GM23338 (cell line): ENCODE measurements at regions not wholly inside any gene's neighbourhood (a gene's known extent, or its start where the extent isn't known, plus 50 kb on each side); places are given as distances from the start of the nearest gene placed in this dataset.

Experiments
- ATAC-seq: fragments of 200-7000 bp; cut with Tn5 transposase; 3 replicates; pipeline ENCODE4 v1.9.1; 2020
- DNase-seq: peaks from one replicate; pipeline ENCODE4 v3.0.0-alpha.2; 2015; ENCODE audit warnings: low spot score
- H2AFZ ChIP-seq: fragments of 200-600 bp; sonication (generic); 2 replicates; pipeline ENCODE4 v1.8.0; 2016; ENCODE audit warnings: antibody characterized with exemption, mild to moderate bottlenecking, moderate library complexity
- H3F3A ChIP-seq: fragments of 200-600 bp; sonication (generic); replicated peaks from 2 replicates; pipeline ENCODE4 v1.8.0; 2017; ENCODE audit warnings: antibody characterized with exemption, mixed run types, low read depth
- H3K27ac ChIP-seq: fragments of 200-600 bp; sonication (generic); 2 replicates; pipeline ENCODE4 v1.6.1; 2016; ENCODE audit warnings: low read depth
- H3K27me3 ChIP-seq: fragments of 200-600 bp; sonication (generic); 2 replicates; pipeline ENCODE4 v1.8.0; 2016; ENCODE audit warnings: mild to moderate bottlenecking, mixed run types, moderate library complexity; ENCODE audit not compliant: insufficient read depth
- H3K36me3 ChIP-seq: fragments of 200-600 bp; sonication (generic); 2 replicates; pipeline ENCODE4 v1.8.0; 2016; ENCODE audit warnings: mild to moderate bottlenecking; ENCODE audit not compliant: insufficient read depth
- H3K4me1 ChIP-seq: fragments of 200-600 bp; sonication (generic); 2 replicates; pipeline ENCODE4 v1.8.0; 2016; ENCODE audit warnings: mild to moderate bottlenecking, moderate library complexity; ENCODE audit not compliant: insufficient read depth
- H3K4me2 ChIP-seq: fragments of 200-600 bp; sonication (generic); 2 replicates; pipeline ENCODE4 v1.7.1; 2017; ENCODE audit warnings: mixed run types
- H3K4me3 ChIP-seq: fragments of 200-600 bp; sonication (generic); 2 replicates; pipeline ENCODE4 v1.6.1; 2016; ENCODE audit warnings: mixed run types
- H3K79me2 ChIP-seq: fragments of 200-600 bp; sonication (generic); replicated peaks from 2 replicates; pipeline ENCODE4 v1.8.0; 2017; ENCODE audit warnings: mild to moderate bottlenecking; ENCODE audit not compliant: insufficient read depth
- H3K9me2 ChIP-seq: fragments of 200-600 bp; sonication (generic); 2 replicates; pipeline ENCODE4 v1.8.0; 2017; ENCODE audit not compliant: insufficient read depth
- H4K20me1 ChIP-seq: fragments of 200-600 bp; sonication (generic); replicated peaks from 2 replicates; pipeline ENCODE4 v1.8.0; 2017; ENCODE audit warnings: mild to moderate bottlenecking; ENCODE audit not compliant: insufficient read depth
- H3K27ac Mint-ChIP-seq: 2 replicates; pipeline ENCODE4 v1.8.0; 2020; ENCODE audit warnings: inconsistent platforms, mild to moderate bottlenecking, moderate library complexity, mixed read lengths
- H3K27me3 Mint-ChIP-seq: 3 replicates; pipeline ENCODE4 v1.8.0; 2022; ENCODE audit warnings: low read depth, mild to moderate bottlenecking, moderate library complexity, mixed read lengths, inconsistent platforms; ENCODE audit not compliant: insufficient read depth, poor library complexity
- H3K36me3 Mint-ChIP-seq: 3 replicates; pipeline ENCODE4 v1.8.0; 2021; ENCODE audit warnings: low read depth, mild to moderate bottlenecking, inconsistent platforms, moderate library complexity, mixed read lengths
- H3K4me1 Mint-ChIP-seq: 3 replicates; pipeline ENCODE4 v1.8.0; 2020; ENCODE audit warnings: mild to moderate bottlenecking, inconsistent platforms, mixed read lengths
- H3K4me3 Mint-ChIP-seq: 3 replicates; pipeline ENCODE4 v1.8.0; 2021; ENCODE audit warnings: moderate library complexity, mild to moderate bottlenecking, inconsistent platforms, mixed read lengths
- H3K9me3 Mint-ChIP-seq: 3 replicates; pipeline ENCODE4 v1.8.0; 2020; ENCODE audit warnings: moderate library complexity, mild to moderate bottlenecking, inconsistent platforms, mixed read lengths
- CREB1 ChIP-seq: fragments of 250-450 bp; sonication (Bioruptor Pico); IDR thresholded peaks from 2 replicates; pipeline ENCODE4 v1.5.0; 2020; ENCODE audit warnings: low read depth, mild to moderate bottlenecking, moderate library complexity
- CTCF ChIP-seq, 2 experiments: fragments of 200-600 bp in 1 of 2; sonication (generic) in 1 of 2; conservative IDR thresholded peaks; 2 replicates each; pipeline versions ENCODE4 v1.5.1 to v1.6.1; 2016 to 2017; ENCODE audit warnings: antibody characterized with exemption in 2 of 2, low read depth in 2 of 2, mild to moderate bottlenecking in 2 of 2, moderate library complexity in 1 of 2
- ETS1 ChIP-seq: IDR thresholded peaks from 2 replicates; pipeline ENCODE4 v1.6.1; 2016; ENCODE audit warnings: antibody characterized with exemption
- EZH2 ChIP-seq: fragments of 200-600 bp; sonication (generic); IDR thresholded peaks from one replicate; pipeline ENCODE4 v1.8.0; 2017; ENCODE audit warnings: antibody characterized with exemption, mild to moderate bottlenecking, low read depth; ENCODE audit not compliant: unreplicated experiment
- EZH2phosphoT487 ChIP-seq: fragments of 200-600 bp; sonication (generic); IDR thresholded peaks from one replicate; pipeline ENCODE4 v1.8.1; 2018; ENCODE audit warnings: antibody characterized with exemption; ENCODE audit not compliant: unreplicated experiment
- POLR2AphosphoS5 ChIP-seq: IDR thresholded peaks from 2 replicates; pipeline ENCODE4 v1.6.1; 2016; ENCODE audit warnings: antibody characterized with exemption, low read depth
- STAT1 ChIP-seq: IDR thresholded peaks from one replicate; pipeline ENCODE4 v1.6.1; 2016; ENCODE audit warnings: antibody characterized with exemption; ENCODE audit not compliant: unreplicated experiment
- ZNF114 ChIP-seq: fragments of 250-450 bp; sonication (Bioruptor Pico); IDR thresholded peaks from 2 replicates; pipeline ENCODE4 v1.5.0; 2020; ENCODE audit warnings: mild to moderate bottlenecking, moderate library complexity
- ZNF331 ChIP-seq: fragments of 250-450 bp; sonication (Bioruptor Pico); IDR thresholded peaks from 2 replicates; pipeline ENCODE4 v1.5.0; 2020; ENCODE audit warnings: low read depth, mild to moderate bottlenecking, moderate library complexity
- ZNF462 ChIP-seq: fragments of 250-450 bp; sonication (Bioruptor Pico); IDR thresholded peaks from 2 replicates; pipeline ENCODE4 v1.5.0; 2020; ENCODE audit warnings: mild to moderate bottlenecking, moderate library complexity

GRCh38 chr15:45871121-45871855 lies 236.5 kb downstream of the SQOR start (continued):
- TF ChIP-seq ETS1 = no peak
- no peak for TF ChIP-seq POLR2AphosphoS5
- no peak for TF ChIP-seq ZNF331 (CRISPR knock-in tag)
- TF ChIP-seq ZNF462 = no peak
- no peak for TF ChIP-seq EZH2phosphoT487

- Mint-ChIP-seq H3K4me1 (no peaks in the 10 kb centered on the region), H3K4me3 (no peak overlapping the region), H3K36me3 (peaks cover 31% of the 10 kb centered on the region), H3K27me3 (peaks cover 5% of the 10 kb centered on the region), H3K9me3 (peaks cover 96% of the 10 kb centered on the region), H3K27ac (no peak overlapping the region)
- DNase-seq (no peak), ATAC-seq (no peak)
- Histone ChIP-seq H3K4me3 (no peak overlapping the region), H3K4me1 (no peaks in the 10 kb centered on the region), H2AFZ (no peak overlapping the region), H3K79me2 (no peaks in the 10 kb centered on the region), H3K9me2 (no peaks in the 10 kb centered on the region; the same call in 1 of the 2 replicates), H3K4me2 (no peak overlapping the region), H3K36me3 (no peaks in the 10 kb centered on the region), H3K27me3 (no peaks in the 10 kb centered on the region), H3F3A (no peaks in the 10 kb centered on the region), H3K27ac (no peak overlapping the region), H4K20me1 (no peaks in the 10 kb centered on the region)
- TF ChIP-seq CREB1 (CRISPR knock-in tag) (no peak), EZH2 (no peak), POLR2AphosphoS5 (no peak), ZNF331 (CRISPR knock-in tag) (no peak), ZNF114 (CRISPR knock-in tag) (no peak), EZH2phosphoT487 (no peak), CTCF (conservative IDR thresholded peaks at IDR 0.05; ENCODE audit: low read depth in 2 of 2) (no peak), STAT1 (no peak)
These were observed 239.0 kb downstream of the SQOR start for GRCh38 chr15:45873781-45874180.
